Breast epithelium (tissue), 4 donors: ENCODE measurements at regions not wholly inside any gene's neighbourhood (a gene's known extent, or its start where the extent isn't known, plus 50 kb on each side); places are given as distances from the start of the nearest gene placed in this dataset.

Experiments
- DNase-seq, 2 donors: peaks; one replicate each; pipeline ENCODE4 v3.0.0-alpha.2; 2019; ENCODE audit warnings: low spot score in 2 of 2
- H3K27ac ChIP-seq, 2 donors: fragments of 200-600 bp; sonication (generic) in 1 of 2; one replicate each; pipeline ENCODE4 v1.5.1; 2016 to 2019; ENCODE audit warnings: mild to moderate bottlenecking in 1 of 2
- H3K27me3 ChIP-seq, 2 donors: fragments of 200-600 bp; sonication (generic) in 1 of 2; one replicate each; pipeline versions ENCODE4 v1.5.1 to v1.6.0; 2017 to 2019; ENCODE audit warnings: control low read depth in 1 of 2, mild to moderate bottlenecking in 1 of 2
- H3K36me3 ChIP-seq: fragments of 200-600 bp; one replicate; pipeline ENCODE4 v1.5.1; 2019
- H3K4me1 ChIP-seq, 2 donors: fragments of 200-600 bp; sonication (generic); one replicate each; pipeline ENCODE4 v1.5.1; 2016 to 2019; ENCODE audit warnings: control low read depth in 1 of 2
- H3K4me3 ChIP-seq, 3 donors: fragments of 200-600 bp; sonication (generic); 1 replicate in 2 of 3; 2 replicates in 1 of 3; pipeline ENCODE4 v1.5.1; 2016 to 2019; ENCODE audit warnings: mild to moderate bottlenecking in 3 of 3, moderate library complexity in 2 of 3
- H3K9me3 ChIP-seq, 2 donors: fragments of 200-600 bp; sonication (generic) in 1 of 2; one replicate each; pipeline ENCODE4 v1.5.1; 2016 to 2019; ENCODE audit warnings: control low read depth in 1 of 2
- POLR2A ChIP-seq: fragments of 450-650 bp; IDR thresholded peaks from one replicate; pipeline ENCODE4 v1.6.1; 2016; ENCODE audit warnings: antibody characterized with exemption, mild to moderate bottlenecking, moderate library complexity
- POLR2AphosphoS5 ChIP-seq, 3 donors: sonication (generic); formaldehyde crosslinking; IDR thresholded peaks; one replicate each; pipeline ENCODE4 v1.6.1; 2017; ENCODE audit warnings: antibody characterized with exemption in 3 of 3
- intact Hi-C: fragments of 100-400 bp; cut with DNase I; formaldehyde crosslinking; loops from one replicate; pipeline ENCODE4 v1.15.1; 2023; ENCODE audit warnings: low total_unique reads
- TF ChIP-seq, protein P1 (sequence below), 3 donors: fragments of 450-650 bp; IDR thresholded peaks; one replicate each; pipeline ENCODE4 v1.5.1; 2016 to 2017; ENCODE audit warnings: antibody characterized with exemption in 3 of 3, mild to moderate bottlenecking in 3 of 3, moderate library complexity in 3 of 3

DNA sequence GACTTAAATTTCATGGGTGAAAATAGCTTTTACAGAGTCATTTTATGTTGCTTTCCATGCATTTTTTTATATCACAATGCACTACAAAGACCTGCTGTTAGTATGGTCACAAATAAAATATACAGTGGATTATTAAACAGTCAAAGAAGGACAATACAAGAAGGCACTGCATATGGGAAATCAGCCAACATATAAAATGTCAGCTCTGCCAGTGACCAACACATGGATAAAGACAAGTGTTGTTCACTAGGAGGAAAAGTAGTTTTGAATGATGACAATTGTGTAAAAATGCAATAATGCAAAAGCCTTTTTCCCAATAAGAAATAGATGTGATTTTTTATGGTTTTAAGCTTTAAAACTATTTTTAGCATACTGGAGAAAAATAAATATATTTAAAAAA, 425.3 kb upstream of the CBLB start:
- Histone ChIP-seq H3K27ac (no peak overlapping the region), H3K27me3 (no peaks in the 10 kb centered on the region), H3K9me3 (no peaks in the 10 kb centered on the region), H3K4me1 (no peaks in the 10 kb centered on the region), H3K4me3 (no peak overlapping the region), H3K36me3 (no peaks in the 10 kb centered on the region)
- no peak for DNase-seq
- TF ChIP-seq POLR2AphosphoS5 (IDR thresholded peaks at IDR 0.05) (no peak), POLR2A (no peak)
- TF ChIP-seq, protein P1, sequence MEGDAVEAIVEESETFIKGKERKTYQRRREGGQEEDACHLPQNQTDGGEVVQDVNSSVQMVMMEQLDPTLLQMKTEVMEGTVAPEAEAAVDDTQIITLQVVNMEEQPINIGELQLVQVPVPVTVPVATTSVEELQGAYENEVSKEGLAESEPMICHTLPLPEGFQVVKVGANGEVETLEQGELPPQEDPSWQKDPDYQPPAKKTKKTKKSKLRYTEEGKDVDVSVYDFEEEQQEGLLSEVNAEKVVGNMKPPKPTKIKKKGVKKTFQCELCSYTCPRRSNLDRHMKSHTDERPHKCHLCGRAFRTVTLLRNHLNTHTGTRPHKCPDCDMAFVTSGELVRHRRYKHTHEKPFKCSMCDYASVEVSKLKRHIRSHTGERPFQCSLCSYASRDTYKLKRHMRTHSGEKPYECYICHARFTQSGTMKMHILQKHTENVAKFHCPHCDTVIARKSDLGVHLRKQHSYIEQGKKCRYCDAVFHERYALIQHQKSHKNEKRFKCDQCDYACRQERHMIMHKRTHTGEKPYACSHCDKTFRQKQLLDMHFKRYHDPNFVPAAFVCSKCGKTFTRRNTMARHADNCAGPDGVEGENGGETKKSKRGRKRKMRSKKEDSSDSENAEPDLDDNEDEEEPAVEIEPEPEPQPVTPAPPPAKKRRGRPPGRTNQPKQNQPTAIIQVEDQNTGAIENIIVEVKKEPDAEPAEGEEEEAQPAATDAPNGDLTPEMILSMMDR (IDR thresholded peaks at IDR 0.05), result no peak
- intact Hi-C loops, result no loop called here

DNA sequence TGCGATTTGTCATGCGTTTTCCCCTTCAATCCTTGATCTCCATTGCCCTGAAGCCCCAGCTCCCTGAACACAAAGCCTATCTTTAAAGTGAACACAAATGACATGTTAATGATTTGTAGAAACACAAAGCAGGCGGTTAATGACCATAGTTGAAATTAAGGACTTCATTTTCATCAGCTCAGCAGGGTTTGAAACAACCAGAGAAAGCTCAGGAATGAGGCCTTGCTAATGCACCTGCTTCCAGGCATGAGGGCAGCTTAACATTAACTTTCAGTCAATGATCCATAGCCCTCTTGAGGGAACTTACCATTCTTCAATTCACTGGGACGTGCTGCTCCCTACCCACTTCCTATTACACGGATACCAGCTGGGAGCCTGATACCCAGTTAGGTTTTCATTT, 427.2 kb upstream of the CBLB start:
- intact Hi-C loops, result no loop called here
- no peak for DNase-seq
- TF ChIP-seq, protein P1 (IDR thresholded peaks at IDR 0.05), result no peak
- TF ChIP-seq POLR2AphosphoS5 (IDR thresholded peaks at IDR 0.05) (no peak), POLR2A (no peak)

DNA sequence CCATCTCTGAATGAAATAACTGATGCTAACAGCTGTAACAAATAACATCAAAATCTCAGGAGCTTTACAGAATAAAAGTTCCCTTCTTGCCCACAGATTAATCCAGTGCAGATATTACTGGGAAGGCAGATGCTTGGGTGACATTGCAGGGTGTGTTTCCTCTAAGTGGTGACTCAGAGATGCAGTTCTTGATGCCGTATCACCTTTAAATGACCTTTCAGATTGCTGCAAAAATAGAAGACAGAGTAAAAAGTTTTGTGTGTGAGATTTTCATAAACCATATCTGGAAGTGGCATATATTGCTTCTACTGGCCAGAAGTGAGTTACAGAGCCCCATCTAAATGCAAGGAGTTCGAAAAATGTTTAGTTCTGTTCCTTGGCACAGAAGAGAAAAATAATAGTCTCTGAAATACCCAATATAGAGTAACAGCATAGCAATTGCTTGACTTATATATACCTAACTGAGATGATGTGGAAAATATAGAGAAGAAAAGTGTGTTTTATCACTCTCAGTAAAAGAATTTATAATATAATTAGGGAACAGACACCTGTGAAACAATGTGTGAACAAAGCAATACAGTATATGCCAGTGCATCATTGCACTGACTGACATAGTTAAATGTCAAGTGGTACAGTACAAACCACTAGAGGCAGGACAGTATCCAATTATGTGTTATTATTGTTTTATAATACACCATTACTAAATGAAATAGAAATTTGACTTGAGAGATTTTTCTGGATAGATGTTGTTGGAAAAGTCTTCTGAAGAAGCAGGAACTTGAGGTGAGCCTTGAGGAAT, 430.7 kb upstream of the CBLB start:
- no peaks in the 10 kb centered on the region for H3K36me3 ChIP-seq
- H3K4me1 ChIP-seq, result no peaks in the 10 kb centered on the region
- no peak for TF ChIP-seq POLR2AphosphoS5 (IDR thresholded peaks at IDR 0.05)
- no peak for TF ChIP-seq POLR2A
- TF ChIP-seq, protein P1 (IDR thresholded peaks at IDR 0.05), result no peak
- H3K4me3 ChIP-seq, result no peak overlapping the region
- H3K27ac ChIP-seq, result no peak overlapping the region
- no peak for DNase-seq
- no peaks in the 10 kb centered on the region for H3K9me3 ChIP-seq
- intact Hi-C loops, result no loop called here
- H3K27me3 ChIP-seq, result no peaks in the 10 kb centered on the region

More for the DNA sequence above, 427.2 kb upstream of the CBLB start:
- Histone ChIP-seq H3K4me3 (no peak overlapping the region), H3K27me3 (no peaks in the 10 kb centered on the region), H3K4me1 (no peaks in the 10 kb centered on the region), H3K27ac (no peak overlapping the region), H3K36me3 (no peaks in the 10 kb centered on the region), H3K9me3 (no peaks in the 10 kb centered on the region)

DNA sequence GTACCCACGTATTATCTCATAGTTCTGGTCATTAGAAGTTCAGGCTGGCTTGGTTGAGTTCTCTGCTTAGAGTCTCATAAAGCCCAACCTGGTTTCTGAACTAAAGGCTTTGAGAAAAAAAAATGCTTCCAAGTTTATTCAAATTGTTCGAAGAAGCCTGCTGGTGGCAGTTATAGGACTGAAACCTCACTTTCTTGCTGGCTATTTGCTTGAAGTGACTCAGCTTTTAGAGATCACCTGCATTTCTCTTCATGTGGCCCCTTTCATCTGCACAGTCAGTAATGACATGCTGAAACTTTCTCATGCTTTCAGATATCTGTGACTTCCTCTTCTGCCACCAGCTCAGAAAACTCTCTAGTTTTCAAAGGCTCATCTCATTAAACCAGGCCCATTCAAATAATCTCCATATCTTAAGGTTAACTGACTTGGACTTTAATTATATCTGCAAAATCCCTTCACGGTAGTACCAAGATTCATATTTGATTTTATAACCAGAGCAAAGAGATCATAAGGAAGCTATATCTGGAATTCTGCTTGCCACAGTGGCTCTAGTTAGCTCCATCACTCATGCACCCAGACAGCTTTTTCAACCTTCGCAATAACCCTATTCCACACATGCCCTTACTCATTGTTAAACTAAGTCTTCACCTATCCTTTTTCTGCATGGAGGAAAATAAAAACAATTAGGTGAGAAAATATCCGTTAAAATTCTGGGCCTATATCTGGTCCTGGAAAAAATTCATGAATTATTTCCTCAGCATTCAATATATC, 433.8 kb upstream of the CBLB start:
- Histone ChIP-seq H3K36me3 (no peaks in the 10 kb centered on the region), H3K4me3 (no peak overlapping the region), H3K4me1 (no peaks in the 10 kb centered on the region), H3K27me3 (no peaks in the 10 kb centered on the region), H3K27ac (no peak overlapping the region), H3K9me3 (no peaks in the 10 kb centered on the region)
- intact Hi-C loops, result no loop called here
- DNase-seq, result no peak
- TF ChIP-seq, protein P1 (IDR thresholded peaks at IDR 0.05), result no peak
- TF ChIP-seq POLR2AphosphoS5 (IDR thresholded peaks at IDR 0.05), result no peak
- no peak for TF ChIP-seq POLR2A

DNA sequence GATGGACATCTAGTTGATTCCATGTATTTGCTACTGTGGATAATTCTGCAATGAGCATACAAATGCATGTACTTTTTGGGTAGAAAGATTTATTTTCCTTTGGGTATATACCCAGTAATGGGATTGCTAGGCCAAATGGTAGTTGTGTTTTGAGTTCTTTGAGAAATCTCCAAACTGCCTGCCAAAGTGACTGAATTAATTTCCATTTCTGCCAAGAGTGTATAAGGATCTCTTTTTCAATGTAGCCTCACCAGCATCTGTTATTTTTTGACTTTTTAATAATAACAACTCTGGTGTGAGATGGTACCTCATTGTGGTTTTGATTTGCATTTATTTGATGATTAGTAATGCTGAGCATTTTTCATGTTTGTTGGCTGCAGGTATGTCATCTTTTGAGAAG, 435.0 kb upstream of the CBLB start:
- TF ChIP-seq, protein P1 (IDR thresholded peaks at IDR 0.05), result no peak
- no peak for TF ChIP-seq POLR2A
- TF ChIP-seq POLR2AphosphoS5 (IDR thresholded peaks at IDR 0.05), result no peak
- Histone ChIP-seq H3K36me3 (no peaks in the 10 kb centered on the region), H3K9me3 (no peaks in the 10 kb centered on the region), H3K4me3 (no peak overlapping the region), H3K27me3 (no peaks in the 10 kb centered on the region), H3K4me1 (no peaks in the 10 kb centered on the region), H3K27ac (no peak overlapping the region)
- intact Hi-C loops, result no loop called here
- DNase-seq, result no peak
